ENCODE measurements at regions not wholly inside any gene's neighbourhood (a gene's known extent, or its start where the extent isn't known, plus 50 kb on each side); places are given as distances from the start of the nearest gene placed in this dataset.

DNA sequence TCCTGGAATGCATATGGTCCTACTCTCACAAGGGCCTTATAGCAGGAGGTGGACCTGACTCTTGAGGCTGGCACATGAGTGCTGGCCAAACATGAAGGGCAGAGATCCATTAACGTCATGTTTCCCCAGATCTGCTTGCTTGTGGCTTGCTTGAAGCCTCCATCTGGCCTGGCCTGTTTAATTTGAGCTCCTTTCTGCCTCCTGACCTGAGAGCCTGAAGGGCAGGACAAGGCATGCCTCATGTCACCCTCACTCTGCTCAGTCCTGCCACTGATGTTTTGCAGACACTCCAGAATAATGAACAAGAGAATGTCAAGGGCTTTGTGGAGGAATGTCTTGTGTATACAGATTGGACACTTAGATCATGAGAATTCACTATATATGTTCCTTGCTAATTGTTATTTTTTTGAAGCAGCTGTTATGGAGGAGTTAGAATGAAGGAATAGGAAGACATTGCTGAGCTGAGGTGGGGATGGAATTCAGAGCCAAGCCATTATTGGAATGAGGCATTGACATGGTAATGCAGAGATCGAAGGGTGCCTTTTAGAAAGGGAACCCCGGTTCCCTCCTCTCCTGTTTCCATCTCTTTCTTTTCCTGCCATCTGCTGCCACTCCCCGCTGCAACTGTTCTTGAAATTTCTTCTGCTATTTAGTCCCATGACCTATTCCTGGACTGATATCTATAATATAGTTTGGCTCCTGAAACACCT, 457.0 kb upstream of the PROX1 start:
- no peaks in the 10 kb centered on the region for H3K27me3 Mint-ChIP-seq
- CTCF ChIA-PET, result no interaction called here
- Histone ChIP-seq H3K4me1 (ENCODE audit: control insufficient read depth in 2 of 2, insufficient read depth in 2 of 2, low read length in 2 of 2) (no peaks in the 10 kb centered on the region), H3K9ac (ENCODE audit: low read length) (no peak overlapping the region), H2AFZ (ENCODE audit: insufficient read depth, low read depth, low read length, poor library complexity, severe bottlenecking) (no peak overlapping the region), H3K4me2 (replicated peaks; ENCODE audit: low read depth, low read length, poor library complexity, severe bottlenecking) (no peak overlapping the region), H3K79me2 (ENCODE audit: control insufficient read depth, insufficient read depth, low read length) (no peaks in the 10 kb centered on the region), H3K27me3 (replicated peaks in 1 of 4; ENCODE audit: control extremely low read depth in 1 of 4, control insufficient read depth in 3 of 4, insufficient read depth in 4 of 4, low read length in 3 of 4) (no peaks in the 10 kb centered on the region), H3K9me3 (ENCODE audit: control extremely low read depth in 1 of 3, control insufficient read depth in 2 of 3, insufficient read depth in 1 of 3, low read length in 2 of 3) (peaks cover 0 to 3% (median 0%) of the 10 kb centered on the region in 3 donors), H3K4me3 (ENCODE audit: control extremely low read depth in 1 of 5, extremely low read depth in 1 of 5, insufficient read depth in 1 of 5, low read depth in 2 of 5, low read length in 4 of 5) (no peak overlapping the region), H3K27ac (ENCODE audit: low read length in 2 of 2) (no peak overlapping the region), H3K36me3 (replicated peaks in 1 of 2; ENCODE audit: control extremely low read depth in 1 of 2, control insufficient read depth in 1 of 2, extremely low read depth in 1 of 2, insufficient read depth in 2 of 2, low read length in 1 of 2) (no peaks in the 10 kb centered on the region), H4K20me1 (ENCODE audit: control insufficient read depth, insufficient read depth, low read length, poor library complexity, severe bottlenecking) (no peaks in the 10 kb centered on the region)
- no peak overlapping the region for H3K4me3 Mint-ChIP-seq
- POLR2A ChIA-PET, result no interaction called here
- no peak overlapping the region for H3K27ac Mint-ChIP-seq
- no peaks in the 10 kb centered on the region for H3K9me3 Mint-ChIP-seq (ENCODE audit: insufficient read depth)
- 85% methylated on average over 2 of the region's 4 CpGs for WGBS (ENCODE audit: insufficient coverage)
- DNase-seq (no peak), ATAC-seq (ENCODE audit: low read depth) (no peak)
- no peak for TF ChIP-seq EZH2 (IDR thresholded peaks at IDR 0.05; ENCODE audit: borderline replicate concordance, insufficient read depth, low read depth, low read length, poor library complexity, severe bottlenecking)
- TF ChIP-seq, protein P1, sequence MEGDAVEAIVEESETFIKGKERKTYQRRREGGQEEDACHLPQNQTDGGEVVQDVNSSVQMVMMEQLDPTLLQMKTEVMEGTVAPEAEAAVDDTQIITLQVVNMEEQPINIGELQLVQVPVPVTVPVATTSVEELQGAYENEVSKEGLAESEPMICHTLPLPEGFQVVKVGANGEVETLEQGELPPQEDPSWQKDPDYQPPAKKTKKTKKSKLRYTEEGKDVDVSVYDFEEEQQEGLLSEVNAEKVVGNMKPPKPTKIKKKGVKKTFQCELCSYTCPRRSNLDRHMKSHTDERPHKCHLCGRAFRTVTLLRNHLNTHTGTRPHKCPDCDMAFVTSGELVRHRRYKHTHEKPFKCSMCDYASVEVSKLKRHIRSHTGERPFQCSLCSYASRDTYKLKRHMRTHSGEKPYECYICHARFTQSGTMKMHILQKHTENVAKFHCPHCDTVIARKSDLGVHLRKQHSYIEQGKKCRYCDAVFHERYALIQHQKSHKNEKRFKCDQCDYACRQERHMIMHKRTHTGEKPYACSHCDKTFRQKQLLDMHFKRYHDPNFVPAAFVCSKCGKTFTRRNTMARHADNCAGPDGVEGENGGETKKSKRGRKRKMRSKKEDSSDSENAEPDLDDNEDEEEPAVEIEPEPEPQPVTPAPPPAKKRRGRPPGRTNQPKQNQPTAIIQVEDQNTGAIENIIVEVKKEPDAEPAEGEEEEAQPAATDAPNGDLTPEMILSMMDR (IDR thresholded peaks at IDR 0.05), result no peak
- intact Hi-C loops (cut with micrococcal nuclease), result no loop called here
- H3K4me1 Mint-ChIP-seq, result no peaks in the 10 kb centered on the region

DNA sequence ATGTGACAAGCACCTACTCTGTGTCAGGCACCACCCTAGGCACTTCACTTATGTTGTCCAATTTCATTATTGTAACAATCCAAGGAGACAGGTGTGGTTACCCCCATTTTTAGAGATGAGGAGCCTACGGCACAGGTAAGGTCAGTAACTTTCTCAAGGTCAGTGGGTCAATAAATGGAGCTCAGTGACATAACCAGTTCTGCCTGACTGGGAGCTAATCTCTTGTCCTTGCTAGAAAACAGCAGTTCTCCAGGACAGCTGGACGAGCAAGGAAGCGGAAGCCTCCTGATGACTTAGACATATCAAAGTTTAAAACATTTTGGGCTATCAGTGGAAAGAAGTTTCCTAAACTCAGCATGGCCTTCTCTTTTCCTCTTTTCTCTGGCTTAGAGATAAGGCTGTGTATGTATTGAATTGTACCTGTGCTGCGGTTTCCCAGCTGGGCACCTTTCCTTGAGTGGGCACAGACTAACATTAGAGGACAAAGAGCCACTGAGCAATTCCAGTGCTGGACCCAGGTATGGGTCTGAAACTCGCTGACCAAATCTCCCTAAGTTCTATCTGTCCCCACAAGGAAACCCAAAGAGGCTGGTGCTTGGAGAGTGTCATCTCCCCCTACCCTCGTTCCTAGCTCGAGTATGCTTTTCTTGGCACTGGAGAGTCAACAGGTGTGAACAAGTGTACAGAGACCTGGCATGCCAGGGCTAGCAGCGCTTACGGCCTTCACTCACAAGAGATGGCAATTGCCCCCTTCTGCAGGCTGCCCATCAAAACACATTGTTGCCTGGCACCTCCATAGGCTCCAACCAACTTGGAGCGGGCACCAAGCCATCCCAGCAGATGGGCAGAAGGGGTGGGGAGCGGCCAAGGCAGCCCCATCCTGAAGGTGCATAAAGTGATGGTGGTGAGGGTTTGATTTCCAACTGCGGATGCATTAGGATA, 456.1 kb upstream of the PROX1 start:
- H3K27me3 Mint-ChIP-seq, result no peaks in the 10 kb centered on the region
- H3K27me3 ChIP-seq (replicated peaks in 1 of 4; ENCODE audit: control extremely low read depth in 1 of 4, control insufficient read depth in 3 of 4, insufficient read depth in 4 of 4, low read length in 3 of 4), result no peaks in the 10 kb centered on the region
- POLR2A ChIA-PET, result no interaction called here
- no peak overlapping the region for H3K4me3 ChIP-seq (ENCODE audit: control extremely low read depth in 1 of 5, extremely low read depth in 1 of 5, insufficient read depth in 1 of 5, low read depth in 2 of 5, low read length in 4 of 5)
- H3K4me3 Mint-ChIP-seq, result no peak overlapping the region
- no peak for TF ChIP-seq EZH2 (IDR thresholded peaks at IDR 0.05; ENCODE audit: borderline replicate concordance, insufficient read depth, low read depth, low read length, poor library complexity, severe bottlenecking)
- TF ChIP-seq, protein P1 (IDR thresholded peaks at IDR 0.05), result no peak
- no peaks in the 10 kb centered on the region for H3K4me1 ChIP-seq (ENCODE audit: control insufficient read depth in 2 of 2, insufficient read depth in 2 of 2, low read length in 2 of 2)
- no peaks in the 10 kb centered on the region for H3K36me3 ChIP-seq (replicated peaks in 1 of 2; ENCODE audit: control extremely low read depth in 1 of 2, control insufficient read depth in 1 of 2, extremely low read depth in 1 of 2, insufficient read depth in 2 of 2, low read length in 1 of 2)
- CTCF ChIA-PET, result no interaction called here
- no peak overlapping the region for H3K27ac Mint-ChIP-seq
- peaks cover 0 to 6% (median 0%) of the 10 kb centered on the region in 3 donors for H3K9me3 ChIP-seq (ENCODE audit: control extremely low read depth in 1 of 3, control insufficient read depth in 2 of 3, insufficient read depth in 1 of 3, low read length in 2 of 3)
- no peak overlapping the region for H3K4me2 ChIP-seq (replicated peaks; ENCODE audit: low read depth, low read length, poor library complexity, severe bottlenecking)
- no peaks in the 10 kb centered on the region for H4K20me1 ChIP-seq (ENCODE audit: control insufficient read depth, insufficient read depth, low read length, poor library complexity, severe bottlenecking)
- DNase-seq (no peak), ATAC-seq (ENCODE audit: low read depth) (no peak)
- no peak overlapping the region for H2AFZ ChIP-seq (ENCODE audit: insufficient read depth, low read depth, low read length, poor library complexity, severe bottlenecking)
- intact Hi-C loops (cut with micrococcal nuclease), result no loop called here
- no peaks in the 10 kb centered on the region for H3K9me3 Mint-ChIP-seq (ENCODE audit: insufficient read depth)
- no peak overlapping the region for H3K9ac ChIP-seq (ENCODE audit: low read length)
- no peaks in the 10 kb centered on the region for H3K4me1 Mint-ChIP-seq
- WGBS (ENCODE audit: insufficient coverage), result 89% methylated on average over 5 of the region's 12 CpGs
- no peaks in the 10 kb centered on the region for H3K79me2 ChIP-seq (ENCODE audit: control insufficient read depth, insufficient read depth, low read length)
- no peak overlapping the region for H3K27ac ChIP-seq (ENCODE audit: low read length in 2 of 2)

Measured in B cell (primary cell).